SK-N-MC (cell line): ENCODE measurements at regions not wholly inside any gene's neighbourhood (a gene's known extent, or its start where the extent isn't known, plus 50 kb on each side); places are given as distances from the start of the nearest gene placed in this dataset.

Experiments
- EZH2 ChIP-seq: fragments of 200-600 bp; sonication (generic); IDR thresholded peaks from one replicate; pipeline ENCODE4 v1.6.1; 2017; ENCODE audit warnings: antibody characterized with exemption
- POLR2AphosphoS5 ChIP-seq: IDR thresholded peaks from 2 replicates; pipeline ENCODE4 v1.6.1; 2012; ENCODE audit warnings: mild to moderate bottlenecking, low read depth, low read length, borderline replicate concordance

DNA sequence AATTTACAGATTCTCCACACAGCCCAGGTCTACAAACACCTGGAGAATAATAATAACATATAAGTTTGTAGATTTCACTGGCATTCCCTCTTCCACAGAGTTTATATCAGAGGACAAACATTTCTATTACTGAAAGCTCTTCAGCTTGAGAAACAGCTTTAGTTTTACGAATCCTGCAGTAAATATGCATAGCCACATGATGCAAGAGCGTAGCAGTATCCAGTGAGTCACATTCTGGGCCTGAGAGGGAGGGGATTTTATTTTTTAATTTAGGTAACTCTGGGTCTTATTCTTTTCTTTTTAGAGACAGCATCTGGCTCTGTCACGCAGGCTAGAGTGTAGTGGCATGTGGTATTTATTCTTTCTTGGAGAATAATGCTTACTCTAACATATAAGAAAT, 1002.8 kb downstream of the TRHDE start:
- TF ChIP-seq POLR2AphosphoS5: no peak
- no peak for TF ChIP-seq EZH2
